Left ventricle myocardium superior (tissue), 1 donor: ENCODE measurements at regions not wholly inside any gene's neighbourhood (a gene's known extent, or its start where the extent isn't known, plus 50 kb on each side); places are given as distances from the start of the nearest gene placed in this dataset.

Experiments used
- ATAC-seq: fragments of 200-7000 bp; cut with Tn5 transposase; one replicate; pipeline ENCODE4 v1.9.1; 2020; ENCODE audit warnings: mild to moderate bottlenecking, moderate library complexity
- DNase-seq: peaks from one replicate; pipeline ENCODE4 v3.0.0-alpha.2; 2020
- intact Hi-C: fragments of 100-400 bp; cut with micrococcal nuclease; formaldehyde crosslinking; loops from one replicate; pipeline ENCODE4 v1.11.0; 2022
- donor health status: DM: no; HTN: yes; CAD: no; lungs with severe emphysema.

DNA sequence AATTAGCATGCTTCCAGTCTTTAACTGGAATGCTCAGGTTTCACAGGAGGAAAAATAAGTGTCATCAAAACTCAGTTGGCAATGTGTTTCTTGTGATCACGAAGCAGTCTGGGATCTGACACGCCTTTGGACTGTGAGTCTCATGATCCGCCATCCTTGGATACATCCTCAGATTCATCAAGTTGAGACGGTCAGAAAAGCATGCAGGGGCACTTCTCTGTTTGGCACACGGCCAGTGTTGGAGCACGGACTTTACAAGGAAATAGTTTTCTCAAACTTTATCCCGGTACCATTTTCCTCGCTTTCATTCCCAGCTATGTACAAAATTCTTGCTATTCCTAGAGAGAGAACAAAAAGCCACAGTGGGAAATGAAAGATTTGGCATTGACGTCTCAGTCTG, 88.4 kb upstream of the PARP11 start:
- no peak for DNase-seq
- intact Hi-C loops, result no loop called here
- ATAC-seq, result no peak

DNA sequence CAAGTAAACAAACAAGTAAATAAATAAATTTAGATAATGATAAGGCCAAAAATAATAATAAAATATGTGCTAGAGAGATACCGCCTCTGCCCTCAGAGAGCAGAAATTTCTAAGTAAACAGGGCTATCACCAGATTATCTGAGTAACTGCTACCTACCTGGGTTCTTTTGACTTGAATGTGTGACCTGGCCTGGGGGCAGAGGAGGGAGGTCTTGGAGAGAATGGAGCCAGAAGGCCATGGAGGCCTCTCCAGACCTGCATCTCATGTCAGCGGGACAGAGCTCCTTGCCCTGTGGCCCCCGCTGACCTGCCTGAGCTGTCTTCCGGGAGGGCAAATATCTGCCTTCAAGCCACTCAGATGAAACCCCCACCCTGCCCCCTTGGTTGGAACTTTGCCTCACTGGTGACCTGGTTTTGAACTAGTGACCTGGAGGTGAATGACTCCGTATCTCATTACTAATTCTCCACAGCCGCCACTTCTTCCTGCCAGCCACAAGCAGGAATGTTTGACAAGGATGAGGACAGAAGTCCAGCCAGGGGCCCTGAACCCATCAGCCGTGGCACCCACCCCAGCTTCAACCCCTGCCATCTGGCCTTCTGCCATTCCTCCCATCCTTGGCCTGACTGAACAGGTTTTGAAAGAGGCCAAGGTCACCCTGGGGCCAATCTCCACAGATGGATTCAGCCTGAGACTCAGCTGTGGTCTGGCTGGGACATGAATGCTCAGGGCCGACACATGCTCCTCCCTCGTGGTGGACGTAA, 86.8 kb upstream of the PARP11 start:
- ATAC-seq (peak; percentile 77), DNase-seq (peak; percentile 30)
- intact Hi-C loops, result no loop called here

DNA sequence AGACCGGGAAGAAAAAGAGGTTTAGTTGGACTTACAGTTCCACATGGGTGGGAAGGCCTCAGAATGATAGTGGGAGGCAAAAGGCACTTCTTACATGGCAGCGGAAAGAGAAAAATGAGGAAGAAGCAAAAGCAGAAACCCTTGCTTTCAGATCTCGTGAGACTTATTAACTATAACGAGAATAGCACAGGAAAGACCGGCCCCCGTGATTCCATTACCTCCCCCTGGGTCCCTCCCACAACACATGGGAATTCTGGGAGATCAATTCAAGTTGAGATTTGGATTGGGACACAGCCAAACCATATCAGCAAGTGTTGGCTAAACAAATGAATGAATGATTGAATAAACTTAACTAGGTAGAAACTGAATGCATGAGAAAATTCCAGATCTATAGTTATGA, 85.3 kb upstream of the PARP11 start:
- DNase-seq, result no peak
- intact Hi-C loops, result no loop called here

DNA sequence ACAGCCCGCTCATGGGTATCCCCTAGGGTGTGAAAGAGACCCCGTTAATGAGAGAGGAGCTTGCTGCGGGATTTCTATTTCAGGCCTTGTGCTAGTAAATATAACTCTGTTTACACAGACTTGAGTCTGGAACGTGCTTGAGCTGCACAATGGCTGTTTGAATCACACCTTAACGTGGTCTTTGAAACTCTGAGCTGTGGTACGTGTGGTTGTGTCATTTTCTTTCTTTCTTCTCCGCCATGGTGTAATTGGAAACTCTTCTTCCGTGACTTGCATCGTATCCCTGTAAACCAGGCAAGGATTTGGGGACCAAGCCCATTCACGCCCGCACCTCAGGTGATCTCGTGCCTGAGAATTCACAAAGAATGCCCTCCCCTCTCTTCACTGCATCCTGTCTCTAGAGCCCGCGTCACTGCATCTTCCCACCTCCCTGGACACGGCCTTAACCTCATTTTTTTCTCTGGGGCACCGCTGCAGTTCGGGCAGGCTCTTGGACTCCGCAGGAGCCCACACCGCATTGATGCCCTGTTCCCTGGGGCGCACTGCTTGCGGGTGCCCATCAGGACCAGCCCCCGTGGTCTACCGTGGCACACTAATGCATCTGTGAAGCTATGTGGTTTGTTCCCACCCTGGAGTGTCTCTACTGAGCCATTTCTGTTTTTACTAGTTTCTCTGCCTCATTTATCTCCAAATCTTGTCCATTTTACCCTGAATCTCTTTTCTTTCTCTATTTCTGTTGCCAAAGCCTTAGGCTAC, 78.4 kb upstream of the PARP11 start:
- no peak for ATAC-seq

More for the DNA sequence above, 85.3 kb upstream of the PARP11 start:
- no peak for ATAC-seq

DNA sequence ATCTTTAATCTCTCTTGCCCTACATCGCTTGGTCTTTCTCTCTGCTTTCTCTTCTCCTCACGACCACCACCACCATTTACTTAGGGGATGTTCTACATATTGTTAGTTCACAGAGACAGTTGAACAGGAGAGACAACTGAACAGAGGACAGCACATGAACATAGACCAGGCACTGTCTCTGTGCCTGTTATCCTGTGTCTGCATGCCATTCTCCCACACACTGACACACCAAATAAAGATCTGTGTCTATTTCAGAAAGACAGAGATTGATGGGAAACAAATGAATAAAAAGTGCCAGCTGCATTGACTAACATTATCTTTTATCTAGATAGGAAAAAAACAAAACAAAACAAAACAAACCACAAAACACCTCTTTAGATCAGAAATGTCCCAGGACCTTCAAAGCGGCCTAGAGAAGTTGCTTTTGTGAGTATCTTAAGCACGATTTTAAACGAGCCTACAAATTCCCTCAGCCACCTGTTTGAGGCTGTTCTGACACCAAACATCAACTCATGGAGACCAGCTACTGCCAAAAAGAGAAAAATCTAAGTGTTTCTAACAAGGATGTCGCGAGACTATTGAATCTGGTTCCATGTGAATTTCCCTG, 77.6 kb upstream of the PARP11 start:
- ATAC-seq (no peak), DNase-seq (no peak)
- intact Hi-C loops, result no loop called here

More for the DNA sequence above, 78.4 kb upstream of the PARP11 start:
- intact Hi-C loops, result no loop called here
- no peak for DNase-seq

DNA sequence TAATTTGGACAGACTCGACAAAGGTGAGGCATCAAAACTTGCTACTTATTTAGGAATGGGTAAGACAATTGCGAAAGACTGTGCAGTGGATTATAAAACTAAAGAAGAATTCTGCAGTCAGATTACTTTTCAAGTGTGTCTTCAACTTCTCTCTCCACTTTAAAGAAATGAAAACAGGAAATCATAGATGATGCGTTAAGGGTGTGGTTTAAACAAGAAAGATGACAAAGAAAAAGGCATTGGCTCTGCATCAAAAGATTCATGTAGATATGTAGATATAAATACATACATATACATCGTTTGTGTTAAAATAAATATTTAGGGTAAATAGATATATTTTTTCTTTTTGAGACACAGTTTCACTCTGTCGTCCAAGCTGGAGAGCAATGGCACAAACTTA, 74.6 kb upstream of the PARP11 start:
- DNase-seq (no peak), ATAC-seq (no peak)
- intact Hi-C loops, result no loop called here

DNA sequence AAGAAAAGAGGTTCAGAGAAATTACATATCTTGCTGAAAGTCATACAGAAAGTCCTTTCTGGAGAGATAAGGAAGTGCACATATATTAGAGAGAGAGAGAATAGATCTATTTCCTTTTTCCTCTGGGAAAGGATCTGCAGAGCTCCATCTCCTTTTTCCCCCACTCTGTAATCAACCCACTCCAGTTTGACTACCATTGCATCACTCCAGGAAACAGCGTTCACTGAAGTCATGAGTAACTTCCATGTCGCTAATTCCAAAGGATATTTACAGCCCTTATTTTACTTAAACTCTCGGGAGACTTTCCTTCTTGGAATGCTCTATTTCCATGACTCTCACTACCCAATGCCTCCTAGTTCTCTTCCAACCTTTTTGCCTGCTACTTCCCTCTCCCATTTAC, 72.5 kb upstream of the PARP11 start:
- intact Hi-C loops, result no loop called here
- no peak for ATAC-seq
- DNase-seq, result no peak

DNA sequence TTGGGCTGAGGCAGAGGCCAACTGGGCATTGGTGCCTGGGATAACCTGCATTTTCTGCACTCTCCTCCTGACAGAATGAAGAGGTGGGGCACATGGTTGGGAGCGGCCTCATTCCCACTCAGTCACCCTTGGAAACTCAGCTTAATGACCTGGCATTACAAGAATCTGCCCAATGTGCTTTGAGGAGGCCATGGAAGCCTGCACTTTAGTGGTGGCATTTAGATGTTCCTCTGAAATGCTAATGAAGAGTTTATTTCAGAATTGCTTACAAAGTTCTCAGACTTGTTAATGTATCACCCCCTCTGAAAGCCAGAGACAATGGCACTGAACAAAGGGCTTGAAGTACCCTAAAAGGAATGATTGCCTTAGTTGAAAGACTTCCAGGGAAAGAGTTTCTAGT, 71.4 kb upstream of the PARP11 start:
- ATAC-seq (no peak), DNase-seq (no peak)
- intact Hi-C loops, result no loop called here

DNA sequence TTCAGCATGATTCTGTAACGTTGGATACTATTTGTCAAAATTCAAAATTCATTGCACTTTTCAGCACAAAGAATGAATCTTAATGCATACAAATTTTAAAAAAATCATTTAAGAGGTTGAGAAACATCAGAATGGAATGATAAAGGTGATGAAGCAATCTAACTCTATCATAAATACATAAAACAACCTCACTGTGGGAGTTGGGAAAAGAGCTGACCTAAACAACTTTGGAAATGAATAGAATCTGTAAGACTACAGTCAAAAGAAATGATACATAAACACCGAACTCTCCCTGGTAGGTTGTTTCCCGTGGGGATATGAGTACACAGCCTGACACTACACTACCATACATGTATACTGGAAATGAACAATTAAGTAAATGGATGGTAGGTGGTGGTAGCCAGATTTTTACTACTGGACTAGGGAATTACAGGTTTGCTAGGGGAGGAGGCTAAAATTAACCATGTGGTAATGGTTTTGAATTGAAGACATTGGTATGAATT, 64.9 kb upstream of the PARP11 start:
- intact Hi-C loops, result no loop called here
- ATAC-seq (no peak), DNase-seq (no peak)

DNA sequence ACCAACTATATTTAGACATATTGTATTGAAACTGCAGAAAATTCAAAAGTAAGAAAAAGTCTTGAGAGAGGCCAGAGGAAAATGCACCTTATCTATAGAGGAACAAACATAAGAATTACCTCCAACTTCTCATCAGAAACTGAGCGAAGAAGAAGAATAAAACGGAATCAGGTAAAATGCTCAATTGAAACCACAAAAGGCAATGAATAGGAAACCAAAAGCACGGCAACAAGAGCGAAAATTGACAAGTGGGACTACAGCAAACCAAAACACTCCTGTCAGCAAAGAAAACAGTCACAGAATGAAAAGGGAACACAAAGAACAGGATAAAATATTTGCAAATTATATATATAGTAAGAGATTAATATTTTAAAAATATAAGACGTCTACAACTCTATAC, 61.9 kb upstream of the PARP11 start:
- no peak for DNase-seq
- intact Hi-C loops, result no loop called here
- no peak for ATAC-seq

DNA sequence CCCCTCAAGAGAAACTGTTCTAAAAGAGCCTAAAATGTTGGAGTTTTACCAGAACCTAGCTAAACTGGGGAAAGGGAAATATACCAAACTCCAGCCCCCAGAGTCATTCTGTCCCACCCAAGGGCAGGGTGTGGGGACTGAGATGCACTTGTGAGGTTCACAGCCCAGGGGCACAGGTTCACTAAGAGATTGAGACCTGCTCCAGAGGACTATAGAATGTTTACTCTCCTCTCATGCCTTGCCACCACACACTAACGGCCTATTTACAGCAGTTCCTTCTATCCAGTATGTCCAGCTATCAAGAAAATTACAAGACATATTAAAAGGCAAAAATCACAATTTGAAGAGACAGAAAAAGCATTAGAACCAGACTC, 60.6 kb upstream of the PARP11 start:
- no peak for DNase-seq
- no peak for ATAC-seq
- intact Hi-C loops, result no loop called here

DNA sequence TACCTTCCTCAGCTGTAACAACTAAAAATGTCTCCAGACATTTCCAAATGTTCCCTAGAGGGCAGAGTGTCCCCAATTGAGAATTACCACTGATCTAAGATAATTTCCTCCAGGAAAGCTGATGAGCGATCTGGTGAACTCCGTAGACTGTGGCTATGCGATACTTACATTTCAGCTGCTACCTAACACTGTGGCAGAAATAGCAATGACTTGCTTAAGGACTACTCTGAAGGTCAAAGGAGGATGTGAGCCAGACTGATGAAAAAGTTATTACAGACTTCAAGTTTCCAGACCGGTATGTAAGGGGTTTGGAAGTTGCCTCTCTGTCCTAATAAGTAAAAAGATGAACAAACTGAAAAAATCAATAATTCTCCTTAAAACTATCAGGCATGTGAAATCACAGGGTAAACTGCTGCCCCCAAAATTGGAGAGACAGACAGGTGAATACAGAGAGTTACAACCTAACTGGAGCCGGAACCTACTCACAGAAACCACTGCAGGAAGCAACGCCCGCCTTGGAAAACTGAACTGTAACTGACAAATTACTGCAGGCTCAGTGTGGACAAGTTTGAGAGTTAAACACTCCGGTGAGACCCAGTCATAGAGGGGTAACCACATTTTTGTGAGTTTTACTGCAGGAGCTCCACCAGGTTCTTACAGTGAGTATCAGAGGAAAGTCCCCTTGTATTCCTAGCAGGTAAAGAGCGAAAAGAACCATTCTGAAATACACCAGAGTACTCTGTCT, 60.0 kb upstream of the PARP11 start:
- intact Hi-C loops, result no loop called here
- no peak for DNase-seq
- ATAC-seq, result no peak

DNA sequence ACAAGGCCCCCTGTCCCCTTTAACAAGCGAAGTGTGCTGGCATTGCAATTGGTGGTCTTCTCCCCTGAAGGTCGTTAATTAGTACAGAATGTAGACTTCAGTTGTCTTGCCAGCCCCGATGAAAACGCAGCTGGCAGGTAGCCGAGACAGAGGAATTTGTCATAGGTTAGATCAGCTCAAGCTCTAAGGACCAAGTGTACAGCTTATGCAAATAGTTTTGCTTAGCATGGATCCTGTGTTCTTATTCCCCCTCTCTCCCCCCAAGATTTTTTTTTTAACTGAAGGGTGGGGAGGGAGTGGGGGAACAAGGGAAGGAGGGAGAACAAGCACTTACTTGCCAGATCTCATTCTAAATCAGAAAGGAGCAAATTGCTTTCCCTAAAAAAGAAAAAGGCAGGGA, 58.6 kb upstream of the PARP11 start:
- intact Hi-C loops, result no loop called here
- no peak for DNase-seq

DNA sequence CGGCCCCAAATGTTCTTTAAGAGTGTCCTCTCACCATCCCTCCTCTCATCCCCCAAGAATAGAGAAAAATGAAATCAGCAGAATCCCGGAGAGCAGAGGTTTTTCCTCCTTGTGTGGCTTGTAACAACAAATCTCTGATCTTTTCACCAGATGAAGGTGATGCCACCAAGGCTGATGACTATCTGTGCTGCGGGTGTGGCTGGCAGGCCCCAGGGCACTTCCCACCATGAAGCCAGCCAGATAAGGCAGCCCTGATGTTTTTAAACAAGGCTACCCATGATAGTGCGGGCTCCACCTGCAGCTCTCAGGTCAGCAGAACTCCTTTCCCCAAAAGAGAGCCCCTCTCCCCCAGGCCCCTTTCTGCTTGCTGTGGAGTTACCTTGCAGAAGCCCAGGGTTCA, 58.0 kb upstream of the PARP11 start:
- intact Hi-C loops, result no loop called here
- DNase-seq (no peak), ATAC-seq (no peak)

More for the DNA sequence above, 58.6 kb upstream of the PARP11 start:
- ATAC-seq, result no peak

DNA sequence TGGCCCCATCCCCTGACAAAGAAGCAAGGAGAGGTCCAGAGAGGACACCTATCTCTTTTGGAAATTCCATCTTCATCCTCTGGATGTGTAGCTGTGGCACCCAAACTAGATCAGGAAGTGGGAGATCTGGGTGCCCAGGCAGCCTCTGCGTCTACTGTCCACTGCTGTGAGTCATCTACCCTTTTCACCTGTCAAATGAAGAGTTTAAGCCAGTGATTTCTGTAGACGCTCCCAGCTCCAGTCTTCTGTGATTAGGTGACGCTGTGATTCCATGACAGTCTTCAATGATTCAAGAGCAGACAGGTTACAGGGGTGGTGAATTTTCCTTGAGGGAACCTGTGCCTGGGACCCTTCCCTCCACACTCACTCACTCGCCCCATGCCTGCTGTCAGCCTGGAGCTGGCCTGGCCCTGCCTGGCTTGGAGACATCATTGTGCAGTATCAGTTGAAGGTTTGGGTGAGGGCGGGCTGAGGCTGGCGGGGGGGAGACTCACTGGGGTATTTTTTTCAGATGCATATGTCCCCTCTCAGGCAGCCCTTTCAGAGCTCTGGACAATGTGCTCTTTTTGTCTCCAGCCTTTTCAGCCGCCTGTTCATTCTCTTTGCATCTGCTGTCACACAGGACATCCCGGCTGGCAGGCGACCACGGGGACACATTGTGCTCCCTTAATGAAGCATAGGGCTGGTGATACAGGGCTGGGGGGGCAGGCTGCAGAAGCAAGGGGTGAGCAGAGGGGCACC, 56.8 kb upstream of the PARP11 start:
- intact Hi-C loops, result no loop called here
- DNase-seq (no peak), ATAC-seq (no peak)

DNA sequence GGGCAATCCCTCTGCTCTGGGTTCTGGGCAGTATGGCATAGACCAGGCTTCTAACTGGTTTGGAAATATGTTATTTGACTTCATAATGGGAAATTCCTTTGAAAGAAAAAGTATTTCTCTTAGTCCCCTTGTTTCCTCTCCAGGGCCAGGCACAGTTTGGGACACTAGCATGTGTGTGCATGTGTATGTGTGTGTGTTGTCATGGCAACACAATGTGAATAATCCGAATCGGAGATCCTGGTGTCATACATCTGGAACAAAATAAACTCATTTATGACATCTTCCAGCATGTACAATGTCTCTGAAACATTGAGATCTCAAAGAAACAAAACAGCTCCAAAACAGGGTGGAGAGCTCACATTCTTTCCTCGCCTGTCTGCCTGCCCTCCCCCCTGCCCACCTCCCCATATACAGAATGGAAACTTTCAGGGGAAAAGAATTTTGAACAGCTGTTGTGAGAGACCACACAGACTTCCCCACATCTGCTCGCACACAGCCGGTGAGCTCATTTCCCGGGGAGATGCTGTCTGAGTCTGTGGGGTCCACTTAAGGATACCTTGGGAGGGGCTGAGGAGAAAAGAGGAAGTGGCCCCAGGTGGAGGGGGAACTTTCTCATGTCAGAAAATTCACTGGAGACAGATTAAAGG, 55.5 kb upstream of the PARP11 start:
- DNase-seq (no peak), ATAC-seq (no peak)
- intact Hi-C loops, result no loop called here

DNA sequence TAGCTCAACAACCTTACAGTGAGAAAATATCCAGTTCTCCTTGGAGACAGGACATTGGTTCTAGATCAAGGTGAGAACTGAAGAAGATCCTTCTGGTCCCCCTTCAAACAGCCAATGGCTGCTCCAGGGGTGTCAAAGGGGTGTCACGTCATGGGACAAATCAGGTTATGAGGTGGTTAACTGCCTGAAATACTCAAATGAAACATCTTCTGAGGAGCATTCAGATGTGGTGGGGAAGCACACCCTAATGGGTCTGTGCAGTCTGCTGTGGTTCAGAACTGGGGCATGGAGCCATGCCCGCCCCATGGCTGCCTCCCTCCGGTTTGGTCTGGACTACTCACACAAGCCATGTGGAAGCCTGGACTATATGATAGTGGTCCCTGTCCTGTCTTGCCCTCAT, 52.4 kb upstream of the PARP11 start:
- DNase-seq (no peak), ATAC-seq (no peak)
- intact Hi-C loops, result no loop called here

DNA sequence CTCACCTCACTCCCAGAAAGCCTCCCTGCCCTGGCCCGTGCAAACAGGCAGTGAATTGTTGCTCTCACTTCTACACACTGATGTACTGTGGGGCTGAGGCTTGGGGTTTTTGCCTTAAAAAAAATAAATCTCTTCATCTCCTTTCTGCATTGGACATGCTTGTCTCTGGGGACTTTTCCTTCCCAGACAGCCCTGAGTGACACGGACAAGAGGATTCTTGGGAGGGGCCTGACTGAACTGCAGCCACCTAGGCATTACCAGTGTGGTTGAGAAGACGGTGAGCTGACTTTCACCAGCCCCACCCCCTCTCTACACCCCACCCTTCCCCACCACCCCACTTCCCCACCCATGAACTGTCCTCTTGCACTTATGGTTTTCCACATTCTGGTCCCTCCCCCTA, 51.6 kb upstream of the PARP11 start:
- DNase-seq (no peak), ATAC-seq (no peak)
- intact Hi-C loops, result no loop called here

DNA sequence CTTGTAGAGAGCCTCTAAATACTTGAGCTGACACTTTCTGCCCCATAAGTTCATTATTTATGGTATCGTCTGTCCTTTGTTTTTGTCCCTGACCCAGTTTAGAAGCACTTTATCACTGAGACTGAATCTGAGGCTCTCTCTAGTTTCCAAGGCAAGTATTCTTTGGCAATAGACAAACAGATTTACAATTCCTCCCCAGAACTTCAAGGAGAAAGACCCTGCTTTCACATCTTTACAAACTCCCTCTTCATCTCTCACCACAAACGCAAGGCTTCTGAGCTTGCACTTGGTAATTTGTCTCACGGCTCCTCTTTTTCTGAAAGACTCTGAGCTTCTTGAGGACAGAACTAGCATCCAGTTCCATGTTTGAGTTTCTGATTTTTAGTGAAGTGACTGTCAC, 49.8 kb upstream of the PARP11 start:
- no peak for DNase-seq
- intact Hi-C loops, result no loop called here
- ATAC-seq, result no peak
